EL (cell line): ENCODE measurements at regions not wholly inside any gene's neighbourhood (a gene's known extent, or its start where the extent isn't known, plus 50 kb on each side); places are given as distances from the start of the nearest gene placed in this dataset.
A peak's percentile ranks its signal among the peaks of the same experiment; 100 is the strongest.
"Not testable (repeated sequence)": the region's sequence is repeated elsewhere in the genome, so short reads cannot be mapped to it uniquely, and the experiment has no call there.

Experiments used
- DNase-seq: peaks from one replicate; pipeline ENCODE4 v3.0.0-alpha.2; 2016

DNA sequence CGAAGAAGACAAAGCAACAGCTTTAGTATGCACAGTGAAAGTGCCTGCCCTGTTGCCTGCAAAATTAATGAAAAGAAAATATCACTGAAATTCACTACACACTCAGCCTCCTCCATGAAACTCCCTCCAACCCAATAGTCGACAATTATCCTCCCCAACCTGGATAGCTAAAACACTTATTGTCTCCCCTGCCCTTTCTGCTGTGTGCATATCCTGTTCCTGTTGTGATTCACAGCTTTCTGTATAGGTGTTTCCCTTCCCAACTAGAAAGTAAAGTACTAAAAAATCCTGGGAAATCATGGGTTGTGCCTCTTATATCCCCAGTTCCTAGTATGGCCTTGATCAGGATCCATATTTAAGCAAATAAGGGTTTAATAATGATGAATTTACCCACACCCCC lies 412.1 kb downstream of the LTN1 start:
- no peak for DNase-seq

DNA sequence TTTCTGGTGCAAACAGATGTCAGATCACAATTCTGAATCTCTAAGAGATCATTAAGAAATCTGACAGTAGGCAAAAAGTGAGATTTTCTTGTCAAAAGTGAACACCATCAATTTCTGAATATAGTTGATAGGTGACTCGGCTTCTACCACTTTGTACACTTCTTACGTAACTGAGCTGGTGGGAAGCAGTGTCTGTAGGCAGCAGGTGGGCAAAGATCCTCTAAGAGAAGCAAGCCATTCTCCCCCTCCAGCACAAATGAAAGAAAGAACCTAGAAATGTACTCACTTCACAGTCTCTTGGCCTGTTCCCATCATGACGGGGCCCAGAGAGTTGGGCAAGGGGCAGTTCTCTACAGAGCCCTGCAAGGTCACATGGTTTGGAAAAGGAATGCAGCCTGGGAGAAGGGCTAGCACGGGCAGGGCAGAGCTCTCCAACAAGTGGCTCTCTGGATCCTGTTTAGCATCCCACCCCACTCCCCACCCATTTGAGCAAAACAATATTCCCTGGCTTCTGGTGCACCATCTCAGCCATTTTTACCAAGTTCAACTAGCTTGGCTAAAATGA lies 412.6 kb downstream of the LTN1 start:
- DNase-seq: no peak

DNA sequence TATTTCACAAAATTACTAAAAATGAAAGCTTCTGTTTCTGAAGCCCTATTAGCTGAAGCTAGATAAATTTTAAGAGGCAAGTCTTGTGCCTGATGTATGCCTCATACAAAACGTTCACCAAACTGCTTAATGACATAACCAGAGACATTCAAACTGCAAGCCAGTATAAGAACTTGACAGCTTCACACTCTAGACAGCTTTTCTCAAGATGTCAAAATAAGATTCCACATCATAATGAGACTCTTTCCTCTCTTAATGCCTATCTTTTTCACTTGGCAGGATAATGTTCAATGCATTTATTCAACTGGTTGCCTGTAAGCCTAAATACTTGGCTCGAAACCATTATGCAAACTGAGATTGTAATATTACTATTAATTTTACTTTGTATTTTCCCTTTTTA lies 424.0 kb downstream of the LTN1 start:
- no peak for DNase-seq

DNA sequence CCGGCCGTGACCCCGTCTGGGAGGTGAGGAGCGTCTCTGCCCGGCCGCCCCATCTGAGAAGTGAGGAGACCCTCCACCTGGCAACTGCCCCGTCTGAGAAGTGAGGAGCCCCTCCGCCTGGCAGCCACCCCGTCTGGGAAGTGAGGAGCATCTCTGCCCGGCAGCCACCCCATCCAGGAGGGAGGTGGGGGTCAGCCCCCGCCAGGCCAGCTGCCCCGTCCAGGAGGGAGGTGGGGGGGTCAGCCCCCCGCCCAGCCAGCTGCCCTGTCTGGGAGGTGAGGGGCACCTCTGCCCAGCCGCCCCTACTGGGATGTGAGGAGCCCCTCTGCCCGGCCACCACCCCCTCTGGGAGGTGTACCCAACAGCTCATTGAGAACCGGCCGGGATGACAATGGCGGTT lies 428.7 kb downstream of the LTN1 start:
- DNase-seq: not testable (repeated sequence)

DNA sequence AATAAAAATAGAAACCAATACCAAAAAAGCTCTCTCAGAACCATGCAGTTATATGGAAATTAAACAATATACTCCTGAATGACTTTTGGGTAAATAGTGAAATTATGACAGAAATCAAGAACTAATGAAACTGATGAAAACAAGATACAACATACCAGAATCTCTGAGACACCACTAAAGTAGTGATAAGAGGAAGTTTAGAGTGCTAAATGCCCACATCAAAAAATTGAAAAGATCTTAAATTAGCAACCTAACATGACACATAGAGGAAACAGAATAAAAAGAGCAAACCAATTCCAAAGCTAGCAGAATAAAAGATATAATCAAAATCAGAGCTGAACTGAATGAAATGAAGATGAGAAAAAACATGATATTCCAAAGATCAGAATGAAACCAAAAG lies 430.9 kb downstream of the LTN1 start:
- no peak for DNase-seq

DNA sequence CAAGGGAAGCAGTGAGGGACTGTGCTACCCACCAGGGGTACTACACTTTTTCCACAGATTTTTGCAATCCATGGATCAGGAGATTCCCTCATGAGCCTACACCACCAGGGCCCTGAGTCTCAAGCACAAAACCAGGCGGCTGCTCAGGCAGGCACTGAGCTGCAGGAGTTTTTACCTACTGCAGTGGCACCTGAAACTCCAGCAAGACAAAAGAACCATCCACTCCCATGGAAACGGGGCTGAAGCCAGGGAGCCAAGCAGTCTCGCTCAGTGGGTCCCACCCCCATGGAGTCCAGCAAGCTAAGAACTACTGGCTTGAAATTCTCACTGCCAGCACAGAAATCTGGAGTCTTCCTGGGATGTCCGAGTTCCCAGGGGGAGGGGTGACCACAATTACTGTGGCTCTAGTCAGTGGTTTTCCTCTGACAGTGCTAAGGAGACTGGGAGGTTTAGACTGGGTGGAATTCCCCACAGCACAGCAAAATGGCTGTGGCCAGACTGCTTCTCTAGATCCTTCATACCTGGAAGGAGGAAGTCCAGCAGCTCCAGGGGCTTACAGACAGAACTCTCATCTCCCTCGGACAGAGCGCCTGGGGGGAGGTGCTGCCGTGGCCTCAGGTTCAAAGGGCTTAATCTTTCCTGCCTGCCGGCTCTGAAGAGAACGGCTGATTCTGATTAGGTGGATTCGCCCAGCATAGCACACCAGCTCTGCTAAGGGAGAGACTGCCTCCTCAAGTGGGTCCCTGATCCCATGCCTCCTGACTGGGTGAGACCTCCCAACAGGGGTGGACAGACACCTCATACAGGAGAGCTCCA lies 437.8 kb downstream of the LTN1 start:
- DNase-seq: peak; percentile 54

DNA sequence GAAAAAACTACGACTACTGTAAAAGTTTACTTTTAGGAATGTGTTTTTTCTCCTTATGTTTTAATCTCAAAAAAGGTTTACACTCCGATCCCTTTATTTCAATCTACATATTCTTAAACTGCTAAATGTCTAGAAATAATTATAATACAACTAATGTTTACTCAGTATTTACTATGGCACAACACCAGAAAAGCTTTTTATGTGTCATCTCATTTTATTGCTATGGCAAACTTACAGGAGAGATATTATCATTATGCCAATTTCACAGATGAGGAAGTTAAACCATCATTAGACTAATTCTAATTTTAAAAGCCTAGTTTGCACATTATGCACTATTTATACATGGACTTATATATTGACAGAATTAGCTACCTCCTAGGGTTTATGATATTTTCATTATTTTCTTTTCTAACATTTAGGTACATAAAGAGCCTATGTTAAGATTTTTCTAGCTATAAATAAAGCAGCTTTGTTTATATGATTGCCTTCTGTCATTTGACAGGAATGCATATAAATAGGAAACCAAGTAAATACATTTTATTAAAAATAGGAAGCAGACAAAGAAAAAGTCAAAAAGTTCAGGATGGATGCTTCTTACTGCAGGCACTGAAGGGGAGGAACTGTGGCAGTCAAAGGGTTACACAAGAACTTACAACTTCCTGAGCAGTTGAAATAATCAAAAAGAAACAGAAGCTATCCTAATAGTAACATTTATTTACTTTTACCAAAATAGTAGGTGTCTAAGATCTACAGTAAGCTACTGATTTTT lies 442.4 kb downstream of the LTN1 start:
- peak; percentile 38 for DNase-seq

DNA sequence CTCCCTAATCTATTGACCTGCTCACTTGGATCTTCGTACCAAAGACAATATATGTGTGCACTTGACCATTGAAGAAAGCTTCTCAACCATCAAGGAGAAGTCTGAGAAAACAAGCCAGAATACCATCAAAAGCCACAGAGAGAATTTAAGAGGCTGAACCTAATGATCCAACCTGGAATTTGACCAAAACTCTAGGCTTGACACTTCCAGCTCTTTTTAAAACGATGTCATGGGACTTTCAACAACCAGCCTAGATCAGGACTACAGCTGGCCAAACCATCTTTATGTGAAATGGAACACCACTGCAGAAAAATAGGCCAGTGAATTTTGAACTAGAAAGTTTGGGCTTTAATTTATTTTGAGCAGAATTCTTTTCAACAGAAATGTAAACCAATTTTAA lies 444.4 kb downstream of the LTN1 start:
- peak; percentile 26 for DNase-seq

DNA sequence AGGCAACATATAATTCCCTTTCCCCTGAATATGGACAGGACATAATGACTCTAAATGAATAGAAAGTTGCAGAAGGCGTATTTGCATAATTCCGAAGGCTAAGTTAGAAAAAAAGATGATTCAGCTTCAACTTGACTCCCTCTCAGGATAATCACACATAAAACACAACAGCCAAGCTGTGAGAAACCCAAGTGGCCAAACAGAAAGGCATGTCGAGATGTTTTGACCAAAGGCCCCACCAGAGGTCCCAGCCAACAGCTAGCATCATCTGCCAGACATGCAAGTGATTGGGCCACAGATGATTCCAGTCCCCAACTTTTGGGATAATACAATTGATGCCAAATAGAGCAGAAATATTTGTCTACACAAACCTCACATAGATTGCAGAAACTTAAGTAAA lies 444.9 kb downstream of the LTN1 start:
- no peak for DNase-seq

DNA sequence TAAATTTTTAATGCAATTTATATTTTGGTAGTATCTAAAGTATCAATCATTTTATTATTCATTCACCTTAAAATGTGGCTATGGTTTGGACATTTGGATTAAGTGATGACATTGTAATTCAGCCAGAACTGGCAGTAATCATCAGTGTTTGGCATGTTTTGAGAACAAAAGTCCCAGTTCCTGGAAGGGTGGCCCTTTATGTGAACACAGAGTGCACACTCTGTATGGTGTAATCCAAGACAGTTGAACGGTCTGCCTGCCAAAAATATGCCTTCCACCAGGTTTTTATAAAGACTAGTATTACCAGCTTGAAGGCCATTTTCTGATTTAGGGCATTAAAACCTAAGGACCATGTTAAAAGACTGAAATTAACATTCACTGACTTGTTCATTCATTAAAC lies 448.7 kb downstream of the LTN1 start:
- no peak for DNase-seq

DNA sequence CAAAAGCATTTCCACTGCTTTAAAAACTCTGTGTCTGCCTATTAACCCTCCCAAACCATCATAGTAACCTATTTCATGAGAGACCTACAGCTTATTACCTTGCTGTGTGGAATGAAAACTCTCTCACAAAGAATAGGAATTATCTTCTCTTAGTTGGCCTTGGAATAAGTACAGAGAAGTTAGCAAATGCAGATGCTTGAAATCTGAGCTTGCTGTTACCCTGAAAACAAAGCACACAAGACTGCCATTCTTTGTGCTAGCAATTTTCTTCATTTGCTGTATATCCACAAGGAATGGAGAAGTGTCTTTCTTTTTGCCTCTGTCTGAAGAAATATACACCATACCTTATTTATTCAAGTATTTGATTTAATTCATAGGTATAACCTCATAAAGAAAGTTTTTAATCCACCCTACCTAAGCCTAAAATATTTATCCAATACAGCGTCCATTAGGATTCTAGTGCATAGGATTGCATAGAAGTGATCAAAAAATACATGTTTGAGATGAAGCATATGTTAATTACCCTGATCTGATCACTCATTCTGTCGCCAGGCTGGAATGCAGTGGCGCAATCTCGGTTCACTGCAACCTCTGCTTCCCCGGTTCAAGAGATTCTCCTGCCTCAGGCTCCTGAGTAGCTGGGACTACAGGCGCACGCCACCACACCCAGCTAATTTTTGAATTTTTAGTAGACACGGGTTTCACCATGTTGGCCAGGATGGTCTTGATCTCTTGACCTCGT lies 451.1 kb downstream of the LTN1 start:
- peak; percentile 47 for DNase-seq

DNA sequence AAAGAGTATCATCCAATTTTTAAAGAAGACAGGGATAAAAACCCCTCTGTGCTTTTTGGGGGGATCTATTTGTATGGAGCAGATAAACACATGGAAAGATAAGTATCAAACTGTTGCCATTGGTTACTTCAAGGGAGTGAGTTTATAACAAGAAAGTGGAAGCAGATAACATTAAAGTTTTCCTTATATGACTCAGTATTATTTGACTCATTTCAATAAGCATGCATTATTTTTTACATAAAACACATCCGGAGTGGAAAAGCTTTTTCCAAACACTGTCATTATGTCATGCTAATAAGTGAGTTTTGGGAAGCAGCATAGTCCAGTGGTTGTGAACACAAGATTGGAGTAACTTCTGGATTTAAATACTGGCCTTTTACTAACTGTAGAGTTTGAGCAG lies 452.2 kb downstream of the LTN1 start:
- peak; percentile 75 for DNase-seq

DNA sequence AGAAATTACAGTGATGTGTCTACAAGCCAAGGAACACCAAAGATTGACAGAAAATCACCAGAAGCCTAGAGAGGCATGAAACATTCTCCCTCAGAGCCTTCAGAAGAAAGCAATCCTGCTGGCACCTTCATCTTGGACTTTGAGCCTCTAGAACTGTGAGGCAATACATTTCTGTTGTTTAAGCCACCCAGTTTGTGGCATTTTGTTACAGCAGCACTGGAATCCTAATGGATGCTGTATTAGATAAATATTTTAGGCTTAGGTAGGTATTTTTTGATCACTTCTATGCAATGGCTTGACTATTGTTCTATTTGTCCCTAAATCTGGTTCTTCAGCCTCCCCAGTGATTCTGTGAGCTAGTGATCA lies 453.1 kb downstream of the LTN1 start:
- no peak for DNase-seq

DNA sequence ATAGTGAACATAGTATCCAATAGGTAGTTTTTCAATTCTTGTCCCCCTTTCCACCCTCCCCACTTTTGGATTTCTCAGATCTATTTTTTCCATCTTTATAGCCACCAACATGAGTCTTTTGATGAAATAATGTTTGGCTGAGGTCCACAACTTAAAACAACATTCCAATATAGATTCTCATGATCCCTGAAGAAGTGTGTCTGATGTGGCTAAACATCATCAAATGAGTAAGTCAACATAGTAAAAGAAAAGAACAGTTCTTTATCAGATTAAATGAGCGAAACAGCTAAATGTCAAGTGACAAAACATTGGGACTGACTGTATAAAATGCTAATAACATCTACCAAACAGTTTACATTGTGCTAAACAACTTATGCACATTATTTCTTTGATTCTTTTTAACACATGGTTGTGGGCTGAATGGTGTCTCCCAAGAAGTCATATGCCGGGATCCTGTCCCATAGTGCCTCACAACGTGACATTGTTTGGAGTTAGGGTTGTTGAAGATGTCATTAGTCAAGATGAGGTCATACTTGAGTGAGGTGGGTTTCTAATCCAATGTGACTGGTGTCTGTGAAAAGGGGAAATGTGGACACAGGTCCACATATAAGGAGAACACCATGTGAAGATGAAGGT lies 453.6 kb downstream of the LTN1 start:
- DNase-seq: peak; percentile 92

DNA sequence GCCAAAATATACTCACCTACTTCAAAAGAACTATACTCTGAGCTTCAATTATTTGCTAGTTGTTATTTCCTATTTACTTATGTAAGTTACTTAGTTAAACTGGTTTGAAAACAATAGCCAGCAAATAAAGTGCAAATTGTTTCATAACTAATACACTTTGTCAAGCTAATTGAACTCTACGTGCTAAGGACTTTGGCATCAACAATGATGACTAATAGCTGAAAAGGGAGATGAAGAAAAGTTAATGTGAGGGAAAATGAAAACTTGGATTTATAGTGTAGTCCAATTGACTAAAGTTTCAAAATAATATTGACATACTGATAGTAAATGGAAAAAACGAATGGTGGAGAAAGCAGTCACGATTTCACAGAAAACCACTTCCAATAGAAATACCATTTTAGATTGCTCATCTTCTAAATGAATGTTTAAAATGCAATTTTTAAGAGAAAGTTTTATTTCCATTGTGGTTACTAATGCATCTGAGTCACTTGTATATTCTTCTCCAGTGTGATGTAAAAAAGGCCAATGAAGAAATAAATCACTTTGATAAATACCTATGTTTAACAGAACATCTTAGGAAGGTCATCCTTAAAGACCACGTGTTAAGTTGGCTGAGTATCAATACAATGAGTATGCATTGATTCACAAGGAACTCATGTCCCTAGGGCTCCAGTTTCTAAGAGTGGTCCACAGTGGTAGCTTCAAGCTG lies 455.2 kb downstream of the LTN1 start:
- peak; percentile 97 for DNase-seq

DNA sequence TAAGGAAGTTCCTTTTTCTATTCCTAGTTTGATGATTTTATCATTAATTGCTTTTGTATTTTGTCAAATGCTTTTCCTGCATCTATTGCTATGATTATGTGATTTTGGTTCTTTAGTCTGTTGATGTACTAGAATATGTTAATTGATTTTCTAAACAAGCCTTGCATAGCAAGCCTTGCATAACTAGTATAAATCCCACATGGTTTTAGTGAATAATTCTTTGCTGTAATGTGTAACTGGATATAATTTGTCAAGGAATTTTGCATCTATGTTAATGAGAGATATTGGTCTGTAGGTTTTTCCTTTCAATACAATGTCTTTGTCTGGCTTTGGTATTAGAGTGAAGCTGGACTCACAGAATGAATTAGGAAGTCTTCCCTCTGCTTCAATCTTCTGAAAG lies 460.2 kb downstream of the LTN1 start:
- no peak for DNase-seq

DNA sequence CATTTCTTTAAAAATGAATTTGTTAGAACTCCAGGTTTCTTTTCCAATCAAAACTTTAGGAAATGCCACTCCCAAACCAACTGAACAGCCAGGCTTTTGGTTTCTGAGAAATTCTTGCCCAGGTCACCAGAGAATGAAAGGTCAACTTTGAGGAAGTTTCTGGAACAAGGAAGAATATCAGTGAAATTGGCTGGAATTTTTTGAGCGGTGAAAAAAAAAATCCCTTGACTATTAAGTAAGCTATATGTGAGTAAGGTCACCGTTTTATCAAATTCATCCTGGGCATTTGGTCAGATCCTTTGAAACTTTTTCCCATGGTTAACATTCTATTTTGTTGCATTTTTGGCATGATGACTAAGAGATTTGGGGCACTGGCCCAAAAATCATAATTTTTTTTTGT lies 469.3 kb downstream of the LTN1 start:
- DNase-seq: no peak

DNA sequence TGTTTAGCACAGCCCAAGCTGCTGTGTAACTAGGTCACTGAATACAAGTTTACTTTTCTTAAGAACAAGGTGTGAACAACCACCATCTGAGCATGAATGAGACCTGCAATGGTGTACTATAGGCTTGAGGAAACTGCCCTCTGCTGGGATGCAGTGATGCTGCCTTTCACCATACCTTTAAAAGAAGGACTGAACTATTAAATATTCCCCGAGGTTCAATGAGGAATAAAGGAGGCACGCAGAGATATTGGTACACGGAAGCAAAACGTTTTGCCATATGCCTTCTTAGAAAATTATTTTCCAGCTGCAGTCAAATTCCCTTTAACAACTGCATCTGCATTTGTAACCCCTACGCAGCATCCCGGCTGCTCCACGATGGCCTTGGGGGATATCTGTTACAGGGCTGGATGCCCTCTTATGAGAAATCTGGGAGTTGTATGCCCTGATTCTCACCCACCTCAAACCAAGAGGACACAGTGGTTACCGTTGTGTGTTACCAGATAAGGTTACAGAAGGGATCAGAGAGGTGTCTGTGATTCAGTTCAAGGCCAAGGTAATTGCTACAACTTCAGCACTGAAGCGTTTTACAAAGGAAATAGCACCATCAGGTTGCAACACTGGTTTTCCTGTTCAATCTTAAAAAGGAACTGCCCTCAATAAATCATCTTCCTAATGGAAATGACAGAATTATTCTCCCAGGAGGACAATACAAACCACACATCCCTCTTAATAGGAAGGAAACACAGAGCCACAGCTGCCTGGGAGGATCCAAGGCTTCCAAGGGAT lies 470.5 kb downstream of the LTN1 start:
- peak; percentile 59 for DNase-seq

DNA sequence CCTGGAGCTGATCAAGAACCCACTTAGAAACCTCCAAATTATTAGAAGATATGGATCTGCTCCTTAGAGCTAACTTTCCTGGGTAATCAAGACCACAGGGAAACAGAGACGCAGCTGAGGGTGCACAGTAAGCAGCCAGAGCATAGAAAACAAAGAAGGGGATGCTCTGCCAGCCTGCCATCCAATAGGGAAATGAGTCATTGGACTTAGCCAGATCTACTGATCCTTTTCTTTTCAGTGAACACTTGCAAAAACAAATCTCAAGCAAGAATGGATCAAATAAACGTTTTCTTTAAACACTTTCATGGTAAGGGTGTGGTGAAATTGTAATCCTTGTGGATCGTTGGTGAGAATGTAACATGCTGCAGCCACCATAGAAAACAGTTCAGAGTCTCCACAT lies 474.0 kb downstream of the LTN1 start:
- DNase-seq: peak; percentile 20

DNA sequence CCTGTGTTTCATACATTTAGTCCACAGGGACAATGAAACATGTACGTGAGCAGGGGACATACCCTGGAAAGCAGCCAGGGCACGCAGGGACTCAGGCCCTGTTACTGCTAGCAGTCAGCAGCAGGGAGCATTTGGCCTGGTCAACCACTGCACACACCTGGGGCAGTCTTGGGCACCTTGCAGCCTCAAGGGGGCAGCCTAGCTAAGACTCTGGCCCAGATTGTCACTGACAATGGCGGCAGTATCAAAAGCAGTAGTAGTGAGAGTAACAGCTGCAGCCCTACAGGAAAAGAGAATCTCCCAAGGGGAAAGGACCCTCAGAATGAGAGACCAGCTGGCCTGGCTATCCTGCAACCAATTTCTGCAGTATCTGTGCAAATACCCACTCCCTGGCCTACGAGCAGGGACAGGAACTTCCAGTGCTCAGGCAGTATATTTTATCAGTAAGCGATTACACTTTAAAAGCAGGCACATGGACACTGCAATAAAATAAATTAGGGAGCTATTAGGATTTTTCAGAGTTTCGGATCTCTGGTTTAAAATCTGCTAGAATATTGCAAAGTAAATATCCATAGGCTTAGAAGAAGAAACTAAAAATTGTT lies 475.6 kb downstream of the LTN1 start:
- peak; percentile 44 for DNase-seq

DNA sequence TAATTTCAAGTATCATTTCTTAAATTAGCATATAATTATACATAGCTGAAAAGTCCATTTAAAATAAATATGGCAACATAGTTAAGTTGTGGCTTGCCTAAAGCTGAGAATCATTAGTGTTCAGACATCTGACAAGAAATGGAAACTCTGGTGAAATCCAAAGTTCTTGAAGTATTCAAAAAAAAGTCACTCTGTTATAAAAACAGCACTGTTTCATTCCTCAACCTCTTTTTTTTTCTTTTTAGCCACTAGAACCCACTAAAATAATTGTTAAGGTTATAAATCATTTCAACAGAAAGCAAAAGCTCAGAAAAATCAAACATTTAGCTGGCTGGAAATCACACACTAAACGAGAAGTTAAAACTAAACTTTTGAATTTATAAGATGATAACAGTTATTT lies 476.7 kb downstream of the LTN1 start:
- DNase-seq: no peak
